Fibroblast of the aortic adventitia (primary cell): ENCODE measurements at regions not wholly inside any gene's neighbourhood (a gene's known extent, or its start where the extent isn't known, plus 50 kb on each side); places are given as distances from the start of the nearest gene placed in this dataset.

Experiments used
- DNase-seq: peaks from one replicate; pipeline ENCODE4 v3.0.0-alpha.2; 2010; ENCODE audit warnings: low read depth
- H3K4me3 ChIP-seq: 2 replicates; pipeline ENCODE4 v1.5.1; 2011; ENCODE audit warnings: low read depth, mild to moderate bottlenecking, control low read depth, low read length, moderate library complexity
- CTCF ChIP-seq: IDR thresholded peaks from 2 replicates; pipeline ENCODE4 v1.5.1; 2011; ENCODE audit warnings: mild to moderate bottlenecking, low read length, control low read depth, inconsistent platforms; ENCODE audit not compliant: insufficient read depth

DNA sequence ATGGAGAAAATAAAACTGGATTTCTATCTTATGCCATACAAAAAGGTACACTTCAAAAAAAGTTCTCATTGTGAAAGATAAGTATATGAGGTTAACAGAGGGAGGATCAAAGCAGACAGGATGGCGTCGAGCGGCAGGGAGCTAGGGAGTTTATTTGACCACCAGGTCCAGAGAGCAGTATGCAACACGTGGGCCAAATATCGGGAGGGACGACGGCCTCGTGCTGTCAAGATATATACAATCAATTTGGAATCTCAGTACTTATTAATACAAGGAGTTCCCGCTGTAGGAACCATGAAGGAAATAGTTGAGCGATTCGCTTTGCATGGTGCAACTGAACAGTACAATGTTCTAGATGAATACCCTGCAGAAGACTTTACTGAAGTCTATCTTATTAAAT lies 1069.4 kb upstream of the INTU start:
- no peak overlapping the region for H3K4me3 ChIP-seq
- no peak for DNase-seq
- TF ChIP-seq CTCF, result no peak

DNA sequence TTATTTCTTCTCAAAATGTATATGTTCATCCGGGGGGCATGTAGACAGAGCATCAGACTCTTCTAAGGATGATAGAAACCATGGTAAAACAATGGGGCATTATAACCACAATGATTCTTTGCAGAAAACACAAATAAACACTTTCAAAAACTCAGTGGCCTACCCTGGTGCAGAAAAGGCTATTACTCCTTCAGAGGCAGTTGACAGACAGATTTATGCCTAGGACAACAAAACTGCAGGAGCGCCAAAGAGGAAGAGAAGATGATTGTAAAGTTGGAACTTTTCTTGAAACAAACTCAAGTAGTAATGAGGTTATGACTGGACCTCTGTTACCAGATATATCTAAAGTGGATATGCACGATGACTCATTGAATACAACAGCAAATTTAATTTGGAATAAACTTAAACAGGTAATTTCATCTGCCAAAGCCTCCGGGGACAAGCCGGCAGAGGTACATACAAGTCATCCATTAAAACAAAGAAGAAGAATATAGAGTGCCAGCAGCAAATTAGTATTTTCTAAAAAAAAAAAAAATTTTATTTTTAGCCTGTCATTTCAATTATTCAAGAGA lies 1068.4 kb upstream of the INTU start:
- TF ChIP-seq CTCF, result no peak
- no peak for DNase-seq
- no peak overlapping the region for H3K4me3 ChIP-seq

DNA sequence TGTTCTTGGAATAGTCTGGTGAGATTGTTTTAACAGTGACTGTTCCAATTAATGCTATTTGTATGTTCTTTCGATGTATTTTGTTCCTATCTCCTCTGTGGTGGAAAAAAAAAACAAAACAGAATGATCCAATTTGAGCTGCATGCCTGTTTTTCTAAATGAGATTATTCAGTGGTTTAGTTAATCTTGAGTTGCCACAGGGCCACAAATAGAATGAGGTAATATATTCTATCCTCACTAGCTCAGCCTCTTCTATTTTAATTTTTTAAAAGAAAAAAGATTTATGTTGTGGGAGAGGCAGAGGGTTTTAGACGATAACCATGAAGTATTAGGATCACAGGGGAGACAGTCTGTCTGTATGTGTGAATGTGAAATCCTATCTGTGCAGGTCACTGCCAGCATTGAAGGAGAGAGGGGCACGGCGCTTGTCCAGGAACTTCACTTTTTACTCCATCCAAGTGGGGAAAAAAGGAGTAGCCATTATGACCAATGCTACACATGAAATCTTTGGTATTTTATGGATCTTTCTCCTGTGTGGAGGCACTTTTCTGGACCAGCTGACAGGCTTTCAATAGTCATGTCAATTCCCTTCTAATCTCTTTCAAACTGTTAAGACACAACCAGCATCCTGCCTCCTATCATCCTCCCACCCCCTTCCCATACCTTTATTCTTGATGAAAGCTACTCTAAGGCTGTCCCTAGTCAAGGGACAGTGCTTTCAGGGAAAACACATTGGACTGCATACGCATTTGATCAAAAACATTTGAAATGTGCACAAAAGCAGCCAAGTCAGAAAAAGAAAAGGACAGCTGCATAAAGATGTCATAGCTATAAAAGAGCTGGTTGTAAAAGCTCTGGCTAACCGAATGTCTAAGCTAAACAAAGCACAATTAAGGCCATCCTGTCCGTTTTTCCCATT lies 1063.8 kb upstream of the INTU start:
- DNase-seq, result no peak
- H3K4me3 ChIP-seq, result no peak overlapping the region
- TF ChIP-seq CTCF, result no peak

- no peak overlapping the region for H3K4me3 ChIP-seq
- DNase-seq, result no peak
- TF ChIP-seq CTCF, result no peak
Observed at GRCh38 chr4:126572264-126572663, 1060.5 kb upstream of the INTU start.

DNA sequence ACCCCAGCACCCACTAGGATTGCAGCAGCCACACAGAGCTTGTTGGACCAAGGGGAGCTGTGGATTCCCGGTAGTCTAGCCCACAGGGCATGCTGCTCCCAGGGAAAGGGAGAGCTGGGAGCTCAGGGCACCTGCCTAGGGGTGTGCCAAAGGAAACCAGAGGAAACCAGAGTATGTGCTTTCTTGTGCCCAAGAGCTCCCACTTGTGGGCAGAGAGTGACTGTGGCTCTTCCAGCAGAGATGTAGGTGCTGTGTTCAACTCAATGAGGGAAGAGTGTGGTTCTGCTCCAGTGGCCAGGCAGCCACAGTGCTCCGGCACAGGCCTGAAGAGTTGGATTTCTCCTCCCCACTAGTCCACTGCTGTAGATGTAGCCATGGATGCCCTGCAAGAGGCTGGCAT lies 1050.0 kb upstream of the INTU start:
- no peak for DNase-seq
- TF ChIP-seq CTCF, result no peak
- no peak overlapping the region for H3K4me3 ChIP-seq

DNA sequence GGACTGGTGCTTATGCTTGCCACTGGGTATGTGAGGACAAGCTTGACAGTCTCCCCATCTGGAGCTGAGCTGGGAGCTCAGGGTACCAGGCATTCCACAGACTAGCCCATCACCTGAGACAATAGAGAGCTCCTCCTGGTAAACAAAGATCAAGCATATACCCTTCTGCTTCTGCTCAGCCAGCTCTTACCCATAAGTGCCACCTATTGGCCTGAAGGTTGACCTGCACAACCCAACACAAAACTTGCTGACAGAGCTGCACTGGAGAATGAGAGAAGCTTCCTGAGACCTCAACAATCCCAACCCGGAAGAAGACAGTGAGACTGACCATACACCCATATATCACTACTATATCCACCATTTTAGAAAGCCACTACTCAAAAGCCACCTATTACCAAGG lies 1049.2 kb upstream of the INTU start:
- TF ChIP-seq CTCF, result peak; percentile 27
- no peak overlapping the region for H3K4me3 ChIP-seq
- DNase-seq, result peak; percentile 11

GRCh38 chr4:126591583-126591982 lies 1041.2 kb upstream of the INTU start:
- DNase-seq, result no peak
- TF ChIP-seq CTCF, result no peak
- no peak overlapping the region for H3K4me3 ChIP-seq
